ENCODE measurements at regions not wholly inside any gene's neighbourhood (a gene's known extent, or its start where the extent isn't known, plus 50 kb on each side); places are given as distances from the start of the nearest gene placed in this dataset.
"Not testable (repeated sequence)": the region's sequence is repeated elsewhere in the genome, so short reads cannot be mapped to it uniquely, and the experiment has no call there.

- not testable (repeated sequence) for TF ChIP-seq CTCF, POLR2A (IDR thresholded peaks at IDR 0.05)
Measured at GRCh38 chr13:25019741-25020140, 76.2 kb upstream of the PABPC3 start.

All from adrenal gland (tissue), 5 donors.